Kidney epithelial cell (primary cell): ENCODE measurements at regions not wholly inside any gene's neighbourhood (a gene's known extent, or its start where the extent isn't known, plus 50 kb on each side); places are given as distances from the start of the nearest gene placed in this dataset.

ENCODE experiments used
- DNase-seq: peaks from one replicate; pipeline ENCODE4 v3.0.0-alpha.2; 2010; ENCODE audit warnings: low read depth
- H3K27me3 ChIP-seq: 2 replicates; pipeline ENCODE4 v1.6.0; 2011; ENCODE audit warnings: low read length; ENCODE audit not compliant: control insufficient read depth, insufficient read depth
- H3K36me3 ChIP-seq: 2 replicates; pipeline ENCODE4 v1.5.1; 2011; ENCODE audit warnings: low read length; ENCODE audit not compliant: control insufficient read depth, insufficient read depth
- H3K4me3 ChIP-seq: 2 replicates; pipeline ENCODE4 v1.5.1; 2011; ENCODE audit warnings: low read depth, mild to moderate bottlenecking, control low read depth, low read length
- TF ChIP-seq, protein P1 (sequence below): IDR thresholded peaks from 2 replicates; pipeline ENCODE4 v1.5.1; 2011; ENCODE audit warnings: mild to moderate bottlenecking, moderate library complexity, low read length, control low read depth, inconsistent platforms; ENCODE audit not compliant: insufficient read depth, poor library complexity, severe bottlenecking

GRCh38 chr13:33525763-33526162, 240.2 kb upstream of the STARD13 start:
- Histone ChIP-seq H3K27me3 (no peaks in the 10 kb centered on the region), H3K36me3 (no peaks in the 10 kb centered on the region), H3K4me3 (no peak overlapping the region)
- no peak for DNase-seq
- TF ChIP-seq, protein P1, sequence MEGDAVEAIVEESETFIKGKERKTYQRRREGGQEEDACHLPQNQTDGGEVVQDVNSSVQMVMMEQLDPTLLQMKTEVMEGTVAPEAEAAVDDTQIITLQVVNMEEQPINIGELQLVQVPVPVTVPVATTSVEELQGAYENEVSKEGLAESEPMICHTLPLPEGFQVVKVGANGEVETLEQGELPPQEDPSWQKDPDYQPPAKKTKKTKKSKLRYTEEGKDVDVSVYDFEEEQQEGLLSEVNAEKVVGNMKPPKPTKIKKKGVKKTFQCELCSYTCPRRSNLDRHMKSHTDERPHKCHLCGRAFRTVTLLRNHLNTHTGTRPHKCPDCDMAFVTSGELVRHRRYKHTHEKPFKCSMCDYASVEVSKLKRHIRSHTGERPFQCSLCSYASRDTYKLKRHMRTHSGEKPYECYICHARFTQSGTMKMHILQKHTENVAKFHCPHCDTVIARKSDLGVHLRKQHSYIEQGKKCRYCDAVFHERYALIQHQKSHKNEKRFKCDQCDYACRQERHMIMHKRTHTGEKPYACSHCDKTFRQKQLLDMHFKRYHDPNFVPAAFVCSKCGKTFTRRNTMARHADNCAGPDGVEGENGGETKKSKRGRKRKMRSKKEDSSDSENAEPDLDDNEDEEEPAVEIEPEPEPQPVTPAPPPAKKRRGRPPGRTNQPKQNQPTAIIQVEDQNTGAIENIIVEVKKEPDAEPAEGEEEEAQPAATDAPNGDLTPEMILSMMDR: no peak

- no peaks in the 10 kb centered on the region for H3K36me3 ChIP-seq
- DNase-seq: no peak
- TF ChIP-seq, protein P1: no peak
- no peaks in the 10 kb centered on the region for H3K27me3 ChIP-seq
- no peak overlapping the region for H3K4me3 ChIP-seq
These were observed 241.2 kb upstream of the STARD13 start for GRCh38 chr13:33526718-33527117.

DNA sequence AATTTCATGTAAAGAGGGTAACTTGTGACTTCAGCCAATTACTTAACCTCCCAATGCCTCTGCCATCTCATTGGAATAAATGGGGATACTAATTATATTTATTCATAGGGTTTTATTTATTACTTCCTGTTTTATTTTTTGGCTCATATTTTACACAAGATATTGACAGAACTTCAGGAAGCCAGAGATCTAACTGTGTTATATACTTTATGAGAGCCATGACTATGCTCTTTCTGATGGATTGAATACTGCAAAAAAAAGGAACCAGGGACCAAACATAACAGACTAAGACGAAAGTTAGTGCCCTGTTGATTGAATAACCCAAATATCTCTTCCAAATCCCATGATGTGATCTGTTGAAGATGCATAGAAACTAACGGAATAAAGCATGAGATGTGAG, 243.3 kb upstream of the STARD13 start:
- H3K27me3 ChIP-seq: no peaks in the 10 kb centered on the region
- no peak overlapping the region for H3K4me3 ChIP-seq

DNA sequence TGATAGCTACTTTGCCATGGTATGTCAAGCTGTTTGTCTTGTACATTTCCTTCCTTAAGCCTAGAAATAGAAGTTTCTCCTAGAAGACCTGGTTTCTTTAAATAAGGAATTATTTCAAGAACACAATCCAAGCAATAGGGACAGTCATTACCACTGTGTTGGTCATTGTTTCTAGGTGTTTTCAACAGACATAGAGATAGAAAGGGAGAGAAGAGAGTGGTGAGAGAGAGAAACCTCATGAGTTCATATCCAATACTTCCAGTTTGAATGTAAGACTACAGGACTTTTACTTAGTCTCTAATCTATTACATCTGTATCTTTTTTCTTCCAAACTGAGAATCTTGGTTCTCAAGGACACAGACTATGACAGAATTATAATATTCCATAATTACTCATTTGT, 245.9 kb upstream of the STARD13 start:
- H3K36me3 ChIP-seq: no peaks in the 10 kb centered on the region
- H3K4me3 ChIP-seq: no peak overlapping the region
- H3K27me3 ChIP-seq: no peaks in the 10 kb centered on the region
- TF ChIP-seq, protein P1: no peak
- DNase-seq: no peak

More for the DNA sequence above, 243.3 kb upstream of the STARD13 start:
- no peaks in the 10 kb centered on the region for H3K36me3 ChIP-seq
- TF ChIP-seq, protein P1: no peak
- no peak for DNase-seq

DNA sequence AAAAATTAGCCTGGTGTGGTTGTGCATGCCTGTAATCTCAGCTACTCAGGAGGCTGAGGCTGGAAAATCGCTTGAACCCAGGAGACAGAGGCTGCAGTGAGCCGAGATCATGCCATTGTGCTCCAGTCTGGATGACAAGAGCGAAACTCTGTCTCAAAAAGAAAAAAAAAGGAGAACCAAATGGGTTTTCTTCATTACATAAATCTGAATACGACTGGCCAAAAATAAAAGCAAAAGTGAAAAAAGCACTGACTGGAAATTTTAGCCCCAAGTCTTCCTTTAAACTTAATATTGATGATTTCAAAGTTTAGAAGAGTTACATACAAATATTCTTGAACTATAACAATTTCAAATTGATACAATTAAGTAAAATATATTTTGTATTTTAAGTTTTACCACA, 249.5 kb upstream of the STARD13 start:
- no peaks in the 10 kb centered on the region for H3K27me3 ChIP-seq
- no peak overlapping the region for H3K4me3 ChIP-seq
- H3K36me3 ChIP-seq: no peaks in the 10 kb centered on the region
- TF ChIP-seq, protein P1: no peak
- DNase-seq: no peak

- Histone ChIP-seq H3K36me3 (no peaks in the 10 kb centered on the region), H3K4me3 (no peak overlapping the region), H3K27me3 (no peaks in the 10 kb centered on the region)
- DNase-seq: no peak
- TF ChIP-seq, protein P1: no peak
These were observed 251.0 kb upstream of the STARD13 start for GRCh38 chr13:33536601-33537000.
